ENCODE measurements at regions not wholly inside any gene's neighbourhood (a gene's known extent, or its start where the extent isn't known, plus 50 kb on each side); places are given as distances from the start of the nearest gene placed in this dataset.

DNA sequence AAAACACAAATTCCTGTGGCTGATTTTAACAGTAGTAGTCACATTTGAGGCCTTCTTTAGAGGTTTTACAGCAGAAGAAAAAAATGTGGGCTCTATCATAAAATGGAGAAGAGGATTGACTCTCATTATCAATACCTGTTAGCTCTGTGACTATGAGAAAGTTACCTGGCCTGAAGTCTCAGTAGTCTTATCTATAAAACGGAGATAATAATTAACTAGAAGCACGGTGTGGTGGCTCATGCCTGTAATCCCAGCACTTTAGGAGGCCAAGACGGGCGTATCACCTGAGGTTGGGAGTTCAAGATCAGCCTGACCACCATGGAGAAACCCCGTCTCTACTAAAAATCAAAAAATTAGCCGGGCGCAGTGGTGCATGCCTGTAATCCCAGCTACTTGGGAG, 90.4 kb upstream of the PLPPR4 start (continued):
- TF ChIP-seq, protein P1, sequence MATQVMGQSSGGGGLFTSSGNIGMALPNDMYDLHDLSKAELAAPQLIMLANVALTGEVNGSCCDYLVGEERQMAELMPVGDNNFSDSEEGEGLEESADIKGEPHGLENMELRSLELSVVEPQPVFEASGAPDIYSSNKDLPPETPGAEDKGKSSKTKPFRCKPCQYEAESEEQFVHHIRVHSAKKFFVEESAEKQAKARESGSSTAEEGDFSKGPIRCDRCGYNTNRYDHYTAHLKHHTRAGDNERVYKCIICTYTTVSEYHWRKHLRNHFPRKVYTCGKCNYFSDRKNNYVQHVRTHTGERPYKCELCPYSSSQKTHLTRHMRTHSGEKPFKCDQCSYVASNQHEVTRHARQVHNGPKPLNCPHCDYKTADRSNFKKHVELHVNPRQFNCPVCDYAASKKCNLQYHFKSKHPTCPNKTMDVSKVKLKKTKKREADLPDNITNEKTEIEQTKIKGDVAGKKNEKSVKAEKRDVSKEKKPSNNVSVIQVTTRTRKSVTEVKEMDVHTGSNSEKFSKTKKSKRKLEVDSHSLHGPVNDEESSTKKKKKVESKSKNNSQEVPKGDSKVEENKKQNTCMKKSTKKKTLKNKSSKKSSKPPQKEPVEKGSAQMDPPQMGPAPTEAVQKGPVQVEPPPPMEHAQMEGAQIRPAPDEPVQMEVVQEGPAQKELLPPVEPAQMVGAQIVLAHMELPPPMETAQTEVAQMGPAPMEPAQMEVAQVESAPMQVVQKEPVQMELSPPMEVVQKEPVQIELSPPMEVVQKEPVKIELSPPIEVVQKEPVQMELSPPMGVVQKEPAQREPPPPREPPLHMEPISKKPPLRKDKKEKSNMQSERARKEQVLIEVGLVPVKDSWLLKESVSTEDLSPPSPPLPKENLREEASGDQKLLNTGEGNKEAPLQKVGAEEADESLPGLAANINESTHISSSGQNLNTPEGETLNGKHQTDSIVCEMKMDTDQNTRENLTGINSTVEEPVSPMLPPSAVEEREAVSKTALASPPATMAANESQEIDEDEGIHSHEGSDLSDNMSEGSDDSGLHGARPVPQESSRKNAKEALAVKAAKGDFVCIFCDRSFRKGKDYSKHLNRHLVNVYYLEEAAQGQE (IDR thresholded peaks at IDR 0.05) = no peak
- TF ChIP-seq FOXS1 (CRISPR knock-in tag; IDR thresholded peaks at IDR 0.05) (no peak), EP300 (IDR thresholded peaks at IDR 0.05) (no peak)

DNA sequence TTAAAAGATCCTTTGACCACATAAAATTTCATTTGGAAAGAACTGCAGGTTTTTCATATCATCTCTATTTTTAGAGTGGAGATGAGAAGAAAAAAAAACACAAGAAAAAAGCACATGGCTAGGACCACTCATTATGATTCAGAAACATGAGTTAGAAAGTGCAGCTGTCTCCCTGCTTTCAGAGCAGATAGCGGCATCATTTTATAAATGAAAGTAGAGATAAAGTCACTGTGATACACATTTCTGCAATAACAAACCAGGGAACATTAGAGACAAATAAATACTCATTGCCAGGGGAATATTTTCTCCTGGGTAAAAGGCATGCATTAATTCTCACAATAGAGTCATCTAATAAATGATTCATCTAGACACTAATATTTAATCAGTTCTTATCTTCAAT, 87.5 kb upstream of the PLPPR4 start:
- Histone ChIP-seq H3K9me3 (no peaks in the 10 kb centered on the region), H3K27ac (no peak overlapping the region), H3K4me2 (no peak overlapping the region), H3K4me1 (peaks cover 1% of the 10 kb centered on the region; the same call in 2 of the 3 replicates), H3K4me3 (no peak overlapping the region)
- WGBS (ENCODE audit: missing lambda C conversion rate) = 66% methylated on average over 1 of the region's 1 CpG
- TF ChIP-seq FOSB (CRISPR knock-in tag; IDR thresholded peaks at IDR 0.05) (no peak), BHLHE40 (IDR thresholded peaks at IDR 0.05; ENCODE audit: low read depth, low read length) (no peak), NR3C1 (IDR thresholded peaks at IDR 0.05) (no peak), CBX2 (IDR thresholded peaks at IDR 0.05; ENCODE audit: borderline replicate concordance, low read depth) (no peak), ZFP36 (IDR thresholded peaks at IDR 0.05; ENCODE audit: borderline replicate concordance, partially characterized antibody) (no peak), MAZ (IDR thresholded peaks at IDR 0.05; ENCODE audit: borderline replicate concordance, low read depth, low read length) (no peak), HOXA7 (CRISPR knock-in tag; IDR thresholded peaks at IDR 0.05) (no peak)
- TF ChIP-seq, protein P2, sequence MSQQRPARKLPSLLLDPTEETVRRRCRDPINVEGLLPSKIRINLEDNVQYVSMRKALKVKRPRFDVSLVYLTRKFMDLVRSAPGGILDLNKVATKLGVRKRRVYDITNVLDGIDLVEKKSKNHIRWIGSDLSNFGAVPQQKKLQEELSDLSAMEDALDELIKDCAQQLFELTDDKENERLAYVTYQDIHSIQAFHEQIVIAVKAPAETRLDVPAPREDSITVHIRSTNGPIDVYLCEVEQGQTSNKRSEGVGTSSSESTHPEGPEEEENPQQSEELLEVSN (IDR thresholded peaks at IDR 0.05; ENCODE audit: borderline replicate concordance, low read depth) = no peak
- FAIRE-seq = no peak
- ChIA-PET CTCF (interaction anchor here (1.4 kb wide), 1 partner anchor 305 kb away, joined by 3 read pairs; no protein-coding TSS in a partner anchor), POLR2A (no interaction called here)
- no peak for ATAC-seq
- no peak for DNase-seq (ENCODE audit: low read depth in 1 of 2, low spot score in 1 of 2)

DNA sequence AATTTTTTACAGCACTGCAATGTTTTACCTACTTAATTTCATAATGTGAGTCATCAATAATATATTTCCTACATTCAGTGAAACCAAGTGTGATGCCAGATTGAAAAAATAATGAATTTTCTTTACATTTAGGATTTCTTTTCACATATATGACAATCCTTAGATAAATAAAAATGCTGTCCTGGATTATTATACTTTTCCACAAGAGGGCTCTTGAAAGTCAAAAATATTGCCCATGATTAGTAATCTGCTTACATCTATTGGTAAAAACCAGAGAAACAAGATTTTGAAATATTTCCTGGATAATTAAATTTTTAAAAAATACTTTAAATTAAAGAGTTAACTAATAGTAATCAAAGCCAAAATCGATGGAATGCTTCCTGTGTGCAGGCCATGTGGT, 86.8 kb upstream of the PLPPR4 start:
- DNase-seq (ENCODE audit: low read depth in 1 of 2, low spot score in 1 of 2) = no peak
- FAIRE-seq = no peak
- ATAC-seq = no peak
- H3K27ac ChIP-seq = no peak overlapping the region
- H3K4me2 ChIP-seq = no peak overlapping the region
- H3K4me3 ChIP-seq = no peak overlapping the region
- ChIA-PET CTCF (no interaction called here), POLR2A (no interaction called here)
- H3K9me3 ChIP-seq = no peaks in the 10 kb centered on the region
- TF ChIP-seq CEBPB (IDR thresholded peaks at IDR 0.05) (no peak), HOXB5 (CRISPR knock-in tag; IDR thresholded peaks at IDR 0.05) (no peak), ZSCAN20 (CRISPR knock-in tag; IDR thresholded peaks at IDR 0.05) (no peak), FOXS1 (CRISPR knock-in tag; IDR thresholded peaks at IDR 0.05) (no peak), RCOR1 (IDR thresholded peaks at IDR 0.05; ENCODE audit: low read depth, low read length) (no peak), CBX2 (IDR thresholded peaks at IDR 0.05; ENCODE audit: borderline replicate concordance, low read depth) (no peak)
- TF ChIP-seq, protein P3, sequence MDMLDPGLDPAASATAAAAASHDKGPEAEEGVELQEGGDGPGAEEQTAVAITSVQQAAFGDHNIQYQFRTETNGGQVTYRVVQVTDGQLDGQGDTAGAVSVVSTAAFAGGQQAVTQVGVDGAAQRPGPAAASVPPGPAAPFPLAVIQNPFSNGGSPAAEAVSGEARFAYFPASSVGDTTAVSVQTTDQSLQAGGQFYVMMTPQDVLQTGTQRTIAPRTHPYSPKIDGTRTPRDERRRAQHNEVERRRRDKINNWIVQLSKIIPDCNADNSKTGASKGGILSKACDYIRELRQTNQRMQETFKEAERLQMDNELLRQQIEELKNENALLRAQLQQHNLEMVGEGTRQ (IDR thresholded peaks at IDR 0.05) = no peak
- TF ChIP-seq, protein P4, sequence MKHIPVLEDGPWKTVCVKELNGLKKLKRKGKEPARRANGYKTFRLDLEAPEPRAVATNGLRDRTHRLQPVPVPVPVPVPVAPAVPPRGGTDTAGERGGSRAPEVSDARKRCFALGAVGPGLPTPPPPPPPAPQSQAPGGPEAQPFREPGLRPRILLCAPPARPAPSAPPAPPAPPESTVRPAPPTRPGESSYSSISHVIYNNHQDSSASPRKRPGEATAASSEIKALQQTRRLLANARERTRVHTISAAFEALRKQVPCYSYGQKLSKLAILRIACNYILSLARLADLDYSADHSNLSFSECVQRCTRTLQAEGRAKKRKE (CRISPR knock-in tag; IDR thresholded peaks at IDR 0.05; ENCODE audit: low read depth) = no peak
- TF ChIP-seq, protein P5, sequence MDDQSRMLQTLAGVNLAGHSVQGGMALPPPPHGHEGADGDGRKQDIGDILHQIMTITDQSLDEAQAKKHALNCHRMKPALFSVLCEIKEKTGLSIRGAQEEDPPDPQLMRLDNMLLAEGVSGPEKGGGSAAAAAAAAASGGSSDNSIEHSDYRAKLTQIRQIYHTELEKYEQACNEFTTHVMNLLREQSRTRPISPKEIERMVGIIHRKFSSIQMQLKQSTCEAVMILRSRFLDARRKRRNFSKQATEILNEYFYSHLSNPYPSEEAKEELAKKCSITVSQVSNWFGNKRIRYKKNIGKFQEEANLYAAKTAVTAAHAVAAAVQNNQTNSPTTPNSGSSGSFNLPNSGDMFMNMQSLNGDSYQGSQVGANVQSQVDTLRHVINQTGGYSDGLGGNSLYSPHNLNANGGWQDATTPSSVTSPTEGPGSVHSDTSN (IDR thresholded peaks at IDR 0.05) = no peak
- TF ChIP-seq, protein P2 (IDR thresholded peaks at IDR 0.05; ENCODE audit: borderline replicate concordance, low read depth) = no peak
- WGBS (ENCODE audit: missing lambda C conversion rate) = 6% methylated on average over 1 of the region's 1 CpG
- no peaks in the 10 kb centered on the region for H3K4me1 ChIP-seq

Measured in A549 (cell line).